Choroid plexus epithelial cell (primary cell): ENCODE measurements at regions not wholly inside any gene's neighbourhood (a gene's known extent, or its start where the extent isn't known, plus 50 kb on each side); places are given as distances from the start of the nearest gene placed in this dataset.

Experiments
- DNase-seq: peaks from one replicate; pipeline ENCODE4 v3.0.0-alpha.2; 2010; ENCODE audit warnings: low read depth
- H3K4me3 ChIP-seq: 2 replicates; pipeline ENCODE4 v1.5.1; 2011; ENCODE audit warnings: low read depth, mild to moderate bottlenecking, control low read depth, low read length, moderate library complexity
- CTCF ChIP-seq: conservative IDR thresholded peaks from 2 replicates; pipeline ENCODE4 v1.5.1; 2011; ENCODE audit warnings: low read depth, mild to moderate bottlenecking, control low read depth, inconsistent platforms, low read length, moderate library complexity

- no peak overlapping the region for H3K4me3 ChIP-seq
- TF ChIP-seq CTCF: no peak
- peak; percentile 9 for DNase-seq
Observed at GRCh38 chr5:176151281-176151680, 86.9 kb upstream of the SIMC1 start.

- DNase-seq: no peak
- H3K4me3 ChIP-seq: no peak overlapping the region
- TF ChIP-seq CTCF: no peak
Observed at GRCh38 chr5:176152191-176152929, 85.9 kb upstream of the SIMC1 start.

GRCh38 chr5:176152930-176153311 is 85.3 kb upstream of the SIMC1 start:
- H3K4me3 ChIP-seq: no peak overlapping the region
- DNase-seq: no peak
- TF ChIP-seq CTCF: no peak

GRCh38 chr5:176153741-176154140 is 84.5 kb upstream of the SIMC1 start:
- no peak for TF ChIP-seq CTCF
- no peak for DNase-seq
- H3K4me3 ChIP-seq: no peak overlapping the region

GRCh38 chr5:176154821-176155220 is 83.4 kb upstream of the SIMC1 start:
- no peak overlapping the region for H3K4me3 ChIP-seq
- no peak for DNase-seq
- TF ChIP-seq CTCF: no peak

- TF ChIP-seq CTCF: no peak
- H3K4me3 ChIP-seq: no peak overlapping the region
- DNase-seq: no peak
Observed at GRCh38 chr5:176155922-176156359, 82.3 kb upstream of the SIMC1 start.

- no peak for TF ChIP-seq CTCF
- DNase-seq: no peak
Observed at GRCh38 chr5:176157656-176158055, 80.6 kb upstream of the SIMC1 start.

More at GRCh38 chr5:176157656-176158055, 80.6 kb upstream of the SIMC1 start:
- H3K4me3 ChIP-seq: no peak overlapping the region
